IMR-90 (cell line): ENCODE measurements at regions not wholly inside any gene's neighbourhood (a gene's known extent, or its start where the extent isn't known, plus 50 kb on each side); places are given as distances from the start of the nearest gene placed in this dataset.

ENCODE experiments used
- ATAC-seq: fragments of 200-7000 bp; cut with Tn5 transposase; 2 replicates; pipeline ENCODE4 v1.9.1; 2020; ENCODE audit warnings: low read depth, mild to moderate bottlenecking, moderate library complexity
- BruUV-seq: library from RNA; stranded (reverse); fragments of 400-500 nt; replicated peaks from 2 replicates; lab custom pipeline; 2021; lab: Mats Ljungman, UMichigan
- CTCF ChIA-PET: fragments of 300-600 bp; formaldehyde crosslinking; extraction: SDS; loops from one replicate; lab custom pipeline; 2021; ENCODE audit warnings: antibody characterized with exemption; lab: Yijun Ruan, JAX
- POLR2A ChIA-PET: fragments of 300-600 bp; sonication (Branson Sonifier 250); formaldehyde crosslinking; loops from one replicate; lab custom pipeline; 2022; ENCODE audit warnings: antibody characterized with exemption; ENCODE audit not compliant: unreplicated experiment; lab: Charles Lee
- DNase-seq: peaks from one replicate; pipeline ENCODE4 v3.0.0; 2013
- H2AFZ ChIP-seq: replicated peaks from 2 replicates; pipeline ENCODE3; 2013; ENCODE audit warnings: low read length, mild to moderate bottlenecking; ENCODE audit not compliant: poor library complexity
- H2AK5ac ChIP-seq: 2 replicates; pipeline ENCODE4 v1.6.1; 2013; ENCODE audit warnings: low read depth, low read length, inconsistent platforms
- H2AK9ac ChIP-seq: replicated peaks from 2 replicates; pipeline ENCODE3; 2013; ENCODE audit warnings: mild to moderate bottlenecking, low read depth, low read length, moderate library complexity; ENCODE audit not compliant: poor library complexity
- H2BK120ac ChIP-seq: 2 replicates; pipeline ENCODE4 v1.6.1; 2013; ENCODE audit warnings: low read depth, low read length, inconsistent platforms
- H2BK15ac ChIP-seq: 3 replicates; pipeline ENCODE4 v1.6.1; 2013; ENCODE audit warnings: low read depth, low read length, inconsistent platforms
- H2BK20ac ChIP-seq: 2 replicates; pipeline ENCODE4 v1.6.1; 2013; ENCODE audit warnings: low read depth, mild to moderate bottlenecking, inconsistent platforms, low read length, moderate library complexity
- H2BK5ac ChIP-seq: 2 replicates; pipeline ENCODE4 v1.6.1; 2013; ENCODE audit warnings: mild to moderate bottlenecking, low read depth, low read length, inconsistent platforms; ENCODE audit not compliant: poor library complexity, severe bottlenecking
- H3K14ac ChIP-seq: replicated peaks from 2 replicates; pipeline ENCODE4 v1.6.1; 2013; ENCODE audit warnings: low read depth, low read length, inconsistent platforms
- H3K18ac ChIP-seq: 2 replicates; pipeline ENCODE4 v1.6.1; 2013; ENCODE audit warnings: low read depth, low read length, control low read depth
- H3K23ac ChIP-seq: 2 replicates; pipeline ENCODE4 v1.6.1; 2013; ENCODE audit warnings: low read depth, low read length, inconsistent platforms
- H3K27ac ChIP-seq: 2 replicates; pipeline ENCODE4 v1.5.1; 2013; ENCODE audit warnings: mild to moderate bottlenecking, control low read depth, low read length; ENCODE audit not compliant: insufficient read depth
- H3K27me3 ChIP-seq: 2 replicates; pipeline ENCODE4 v1.6.1; 2013; ENCODE audit warnings: low read length; ENCODE audit not compliant: control insufficient read depth, insufficient read depth
- H3K36me3 ChIP-seq: 2 replicates; pipeline ENCODE4 v1.6.1; 2013; ENCODE audit warnings: low read length, mixed read lengths; ENCODE audit not compliant: control insufficient read depth, insufficient read depth
- H3K4ac ChIP-seq: 2 replicates; pipeline ENCODE4 v1.6.1; 2013; ENCODE audit warnings: low read depth, low read length, inconsistent platforms
- H3K4me1 ChIP-seq: 2 replicates; pipeline ENCODE4 v1.6.1; 2013; ENCODE audit warnings: low read length, mixed read lengths; ENCODE audit not compliant: control insufficient read depth, insufficient read depth
- H3K4me2 ChIP-seq: 2 replicates; pipeline ENCODE4 v1.6.1; 2013; ENCODE audit warnings: low read depth, mild to moderate bottlenecking, control low read depth, low read length, moderate library complexity
- H3K4me3 ChIP-seq: 2 replicates; pipeline ENCODE4 v1.5.1; 2013; ENCODE audit warnings: low read depth, mild to moderate bottlenecking, control low read depth, low read length, moderate library complexity; ENCODE audit not compliant: insufficient read depth
- H3K56ac ChIP-seq: 2 replicates; pipeline ENCODE4 v1.6.1; 2013; ENCODE audit warnings: low read length, inconsistent platforms; ENCODE audit not compliant: insufficient read depth; ENCODE audit errors: extremely low read depth
- H3K79me1 ChIP-seq, 2 experiments: 2 replicates each; pipeline ENCODE4 v1.6.1; 2013; ENCODE audit warnings: low read length in 2 of 2, inconsistent platforms in 1 of 2, low read depth in 1 of 2
- H3K9ac ChIP-seq: 2 replicates; pipeline ENCODE4 v1.6.1; 2013; ENCODE audit warnings: low read depth, low read length, control low read depth
- H3K9me1 ChIP-seq: 2 replicates; pipeline ENCODE4 v1.6.1; 2013; ENCODE audit warnings: low read length, inconsistent platforms; ENCODE audit not compliant: insufficient read depth
- H3K9me3 ChIP-seq: 2 replicates; pipeline ENCODE4 v1.6.1; 2013; ENCODE audit warnings: low read length; ENCODE audit not compliant: control insufficient read depth, insufficient read depth
- H4K20me1 ChIP-seq: 2 replicates; pipeline ENCODE4 v1.6.1; 2013; ENCODE audit warnings: low read length, inconsistent platforms; ENCODE audit not compliant: insufficient read depth
- H4K5ac ChIP-seq: 2 replicates; pipeline ENCODE4 v1.6.1; 2013; ENCODE audit warnings: mild to moderate bottlenecking, low read depth, low read length, control low read depth
- H4K8ac ChIP-seq, 2 experiments: 2 replicates each; pipeline ENCODE4 v1.6.1; 2013; ENCODE audit warnings: low read depth in 2 of 2, low read length in 2 of 2, control low read depth in 1 of 2, inconsistent platforms in 1 of 2
- H4K91ac ChIP-seq: 2 replicates; pipeline ENCODE4 v1.6.1; 2013; ENCODE audit warnings: low read depth, low read length, inconsistent platforms; ENCODE audit not compliant: insufficient read depth
- BHLHE40 ChIP-seq: fragments of 150-350 bp; IDR thresholded peaks from 2 replicates; pipeline ENCODE4 v1.6.1; 2016; ENCODE audit warnings: mild to moderate bottlenecking, low read depth, low read length
- CHD1 ChIP-seq: IDR thresholded peaks from 2 replicates; pipeline ENCODE4 v1.6.1; 2012; ENCODE audit warnings: low read depth, low read length, improper control_type of control experiment
- MAFK ChIP-seq: IDR thresholded peaks from 2 replicates; pipeline ENCODE4 v1.6.1; 2012; ENCODE audit warnings: low read depth, low read length, improper control_type of control experiment
- MAZ ChIP-seq: IDR thresholded peaks from 2 replicates; pipeline ENCODE4 v1.6.1; 2012; ENCODE audit warnings: low read depth, mild to moderate bottlenecking, low read length, improper control_type of control experiment, moderate library complexity, borderline replicate concordance
- MXI1 ChIP-seq: IDR thresholded peaks from 2 replicates; pipeline ENCODE4 v1.6.1; 2012; ENCODE audit warnings: low read depth, mild to moderate bottlenecking, low read length, moderate library complexity, borderline replicate concordance
- POLR2A ChIP-seq: IDR thresholded peaks from 2 replicates; pipeline ENCODE4 v1.6.1; 2012; ENCODE audit warnings: mild to moderate bottlenecking, low read depth, low read length
- RAD21 ChIP-seq: IDR thresholded peaks from 2 replicates; pipeline ENCODE4 v1.6.1; 2012; ENCODE audit warnings: low read length, improper control_type of control experiment
- RFX5 ChIP-seq: IDR thresholded peaks from 2 replicates; pipeline ENCODE4 v1.8.0; 2012; ENCODE audit warnings: low read depth, mild to moderate bottlenecking, low read length, moderate library complexity
- SMC3 ChIP-seq: fragments of 150-350 bp; IDR thresholded peaks from 2 replicates; pipeline ENCODE4 v1.6.1; 2016; ENCODE audit warnings: low read depth, mild to moderate bottlenecking, antibody characterized with exemption, low read length, moderate library complexity
- WGBS, 2 experiments: methylation state at CpG; one replicate each; pipeline versions ENCODE4 v1.1.5 to v1.1.7; 2013; ENCODE audit warnings: missing lambda C conversion rate in 2 of 2; ENCODE audit not compliant: insufficient read length in 1 of 2; ENCODE audit errors: extremely low coverage in 2 of 2; 5-methylcytosine and 5-hydroxymethylcytosine counted together
- dilution Hi-C: fragments of 300-500 bp; cut with HindIII; formaldehyde crosslinking; loops from one replicate; pipeline ENCODE4 v1.14.3; 2018; ENCODE audit warnings: low sequenced_read_pairs; ENCODE audit not compliant: unreplicated experiment
- in situ Hi-C: fragments of 300-500 bp; cut with MboI; formaldehyde crosslinking; loops from 3 replicates; pipeline ENCODE4 v1.14.3; 2019; ENCODE audit warnings: low sequenced_read_pairs, inconsistent platforms, mixed read lengths
- intact Hi-C: fragments of 100-400 bp; cut with micrococcal nuclease; formaldehyde crosslinking; loops from 2 replicates; pipeline ENCODE4 v1.10.0; 2022
- TF ChIP-seq, protein P1 (sequence below): fragments of 150-350 bp; IDR thresholded peaks from 2 replicates; pipeline ENCODE4 v1.6.1; 2017; ENCODE audit warnings: mild to moderate bottlenecking, antibody characterized with exemption, low read length, low read depth
- TF ChIP-seq, protein P2 (sequence below): fragments of 150-350 bp; IDR thresholded peaks from 2 replicates; pipeline ENCODE4 v1.6.1; 2016; ENCODE audit warnings: low read depth, mild to moderate bottlenecking, low read length, moderate library complexity, borderline replicate concordance
- TF ChIP-seq, protein P3 (sequence below): conservative IDR thresholded peaks from 2 replicates; pipeline ENCODE4 v1.5.1; 2012; ENCODE audit warnings: mild to moderate bottlenecking, low read depth, low read length, improper control_type of control experiment

DNA sequence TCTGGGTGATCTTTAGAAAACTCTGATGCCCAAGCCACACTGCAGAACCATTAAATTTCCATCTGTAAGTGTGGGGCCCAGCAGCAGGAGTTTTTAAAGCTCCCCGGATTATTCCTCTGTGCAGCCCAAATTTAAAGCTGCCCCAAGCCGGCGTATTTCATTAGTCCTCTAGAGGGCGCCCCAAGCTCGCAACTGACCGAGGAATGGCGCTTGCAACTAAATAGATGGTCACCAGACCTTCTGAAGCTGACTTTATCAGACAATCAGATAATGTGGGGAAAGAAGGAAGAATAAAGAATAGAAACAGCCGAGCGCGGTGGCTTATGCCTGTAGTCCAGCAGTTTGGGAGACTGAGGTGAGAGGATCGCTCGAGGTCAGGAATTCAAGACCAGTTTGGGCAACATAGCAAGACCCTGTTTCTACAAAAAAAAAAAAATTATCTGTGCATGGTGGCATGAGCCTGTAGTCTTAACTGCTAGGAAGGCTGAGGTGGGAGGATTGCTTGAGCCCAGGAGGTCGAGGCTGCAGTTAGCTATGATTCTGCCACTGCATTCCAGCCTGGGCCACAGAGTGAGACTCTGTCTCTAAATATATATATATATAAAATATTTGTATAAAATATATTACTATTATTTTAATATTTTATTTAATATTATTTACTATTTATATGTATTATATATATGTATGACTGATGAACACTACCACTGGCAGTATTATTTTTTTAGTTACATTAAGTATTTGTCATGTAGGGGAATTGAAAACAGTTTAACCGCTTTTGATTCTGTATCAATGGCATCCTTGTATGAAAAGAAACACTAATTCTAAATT, 56.0 kb downstream of the OTOR start:
- Histone ChIP-seq H2BK5ac (no peak overlapping the region), H4K8ac (no peak overlapping the region), H3K36me3 (no peaks in the 10 kb centered on the region), H3K4me1 (no peaks in the 10 kb centered on the region), H3K9me1 (no peaks in the 10 kb centered on the region), H4K91ac (no peak overlapping the region), H2BK20ac (no peak overlapping the region), H3K9ac (no peak overlapping the region), H3K4me3 (no peak overlapping the region), H3K79me1 (no peaks in the 10 kb centered on the region), H3K27me3 (peaks cover 6% of the 10 kb centered on the region), H3K9me3 (no peaks in the 10 kb centered on the region; the same call in 1 of the 2 replicates), H4K5ac (no peak overlapping the region), H2AK5ac (no peak overlapping the region), H3K27ac (no peak overlapping the region), H3K23ac (no peak overlapping the region), H2BK120ac (no peak overlapping the region), H2AK9ac (no peak overlapping the region), H4K20me1 (no peaks in the 10 kb centered on the region), H2AFZ (peak overlapping the region; percentile 45), H3K4ac (no peak overlapping the region), H3K18ac (no peak overlapping the region), H3K14ac (no peak overlapping the region), H3K56ac (no peak overlapping the region), H2BK15ac (no peak overlapping the region), H3K4me2 (no peak overlapping the region)
- in situ Hi-C loops = loop anchor here (25.0 kb wide), 1 partner anchor 433 kb away; the partner anchor contains the start of gene PCSK2
- POLR2A ChIA-PET = no interaction called here
- WGBS, 2 experiments = 47% methylated on average over 3 of the region's 14 CpGs; no CpG with 5 or more reads in 1 of the 2 experiments
- CTCF ChIA-PET = interaction anchor here (0.5 to 6.4 kb wide), 18 partner anchors 9 to 694 kb away, joined by 3 to 113 read pairs (median 4); no protein-coding TSS in a partner anchor
- no TSS peak for BruUV-seq
- TF ChIP-seq MAFK (no peak), SMC3 (peak; percentile 80), MXI1 (no peak), CHD1 (no peak), POLR2A (no peak), MAZ (no peak), BHLHE40 (peak; percentile 35; the same call in 1 of the 2 replicates), RFX5 (no peak), RAD21 (peak; percentile 94)
- TF ChIP-seq, protein P1, sequence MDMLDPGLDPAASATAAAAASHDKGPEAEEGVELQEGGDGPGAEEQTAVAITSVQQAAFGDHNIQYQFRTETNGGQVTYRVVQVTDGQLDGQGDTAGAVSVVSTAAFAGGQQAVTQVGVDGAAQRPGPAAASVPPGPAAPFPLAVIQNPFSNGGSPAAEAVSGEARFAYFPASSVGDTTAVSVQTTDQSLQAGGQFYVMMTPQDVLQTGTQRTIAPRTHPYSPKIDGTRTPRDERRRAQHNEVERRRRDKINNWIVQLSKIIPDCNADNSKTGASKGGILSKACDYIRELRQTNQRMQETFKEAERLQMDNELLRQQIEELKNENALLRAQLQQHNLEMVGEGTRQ = no peak
- TF ChIP-seq, protein P2, sequence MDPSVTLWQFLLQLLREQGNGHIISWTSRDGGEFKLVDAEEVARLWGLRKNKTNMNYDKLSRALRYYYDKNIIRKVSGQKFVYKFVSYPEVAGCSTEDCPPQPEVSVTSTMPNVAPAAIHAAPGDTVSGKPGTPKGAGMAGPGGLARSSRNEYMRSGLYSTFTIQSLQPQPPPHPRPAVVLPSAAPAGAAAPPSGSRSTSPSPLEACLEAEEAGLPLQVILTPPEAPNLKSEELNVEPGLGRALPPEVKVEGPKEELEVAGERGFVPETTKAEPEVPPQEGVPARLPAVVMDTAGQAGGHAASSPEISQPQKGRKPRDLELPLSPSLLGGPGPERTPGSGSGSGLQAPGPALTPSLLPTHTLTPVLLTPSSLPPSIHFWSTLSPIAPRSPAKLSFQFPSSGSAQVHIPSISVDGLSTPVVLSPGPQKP = no peak
- TF ChIP-seq, protein P3, sequence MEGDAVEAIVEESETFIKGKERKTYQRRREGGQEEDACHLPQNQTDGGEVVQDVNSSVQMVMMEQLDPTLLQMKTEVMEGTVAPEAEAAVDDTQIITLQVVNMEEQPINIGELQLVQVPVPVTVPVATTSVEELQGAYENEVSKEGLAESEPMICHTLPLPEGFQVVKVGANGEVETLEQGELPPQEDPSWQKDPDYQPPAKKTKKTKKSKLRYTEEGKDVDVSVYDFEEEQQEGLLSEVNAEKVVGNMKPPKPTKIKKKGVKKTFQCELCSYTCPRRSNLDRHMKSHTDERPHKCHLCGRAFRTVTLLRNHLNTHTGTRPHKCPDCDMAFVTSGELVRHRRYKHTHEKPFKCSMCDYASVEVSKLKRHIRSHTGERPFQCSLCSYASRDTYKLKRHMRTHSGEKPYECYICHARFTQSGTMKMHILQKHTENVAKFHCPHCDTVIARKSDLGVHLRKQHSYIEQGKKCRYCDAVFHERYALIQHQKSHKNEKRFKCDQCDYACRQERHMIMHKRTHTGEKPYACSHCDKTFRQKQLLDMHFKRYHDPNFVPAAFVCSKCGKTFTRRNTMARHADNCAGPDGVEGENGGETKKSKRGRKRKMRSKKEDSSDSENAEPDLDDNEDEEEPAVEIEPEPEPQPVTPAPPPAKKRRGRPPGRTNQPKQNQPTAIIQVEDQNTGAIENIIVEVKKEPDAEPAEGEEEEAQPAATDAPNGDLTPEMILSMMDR = peak; percentile 93
- dilution Hi-C loops = loop anchor here (10.0 kb wide), 1 partner anchor 631 kb away; no protein-coding TSS in a partner anchor
- peak; percentile 48 for DNase-seq
- peak; percentile 83 for ATAC-seq
- intact Hi-C loops = loop anchor here (1.0 to 10.0 kb wide), 5 partner anchors 421 to 808 kb away; partner anchors contain the start of gene PCSK2
